GM08714 (cell line): ENCODE measurements at regions not wholly inside any gene's neighbourhood (a gene's known extent, or its start where the extent isn't known, plus 50 kb on each side); places are given as distances from the start of the nearest gene placed in this dataset.

Experiments
- H3K4me3 ChIP-seq: fragments of 200-500 bp; sonication (Bioruptor generic); 2 replicates; pipeline ENCODE4 v1.5.1; 2014; ENCODE audit warnings: mild to moderate bottlenecking, low read length, inconsistent platforms
- ZNF274 ChIP-seq: IDR thresholded peaks from 2 replicates; pipeline ENCODE4 v1.6.1; 2012; ENCODE audit warnings: mild to moderate bottlenecking, low read depth, low read length

- TF ChIP-seq ZNF274: no peak
- no peak overlapping the region for H3K4me3 ChIP-seq
Measured at GRCh38 chr2:41943159-41943558, 104.7 kb upstream of the PKDCC start.

- TF ChIP-seq ZNF274: no peak
- no peak overlapping the region for H3K4me3 ChIP-seq
Measured at GRCh38 chr2:41944220-41944880, 103.5 kb upstream of the PKDCC start.

GRCh38 chr2:41947701-41948396, 100.0 kb upstream of the PKDCC start:
- no peak for TF ChIP-seq ZNF274
- no peak overlapping the region for H3K4me3 ChIP-seq

GRCh38 chr2:41948397-41948763, 99.4 kb upstream of the PKDCC start:
- TF ChIP-seq ZNF274: no peak
- no peak overlapping the region for H3K4me3 ChIP-seq

GRCh38 chr2:41949091-41949882, 98.5 kb upstream of the PKDCC start:
- H3K4me3 ChIP-seq: no peak overlapping the region
- TF ChIP-seq ZNF274: no peak

GRCh38 chr2:41949883-41950665, 97.7 kb upstream of the PKDCC start:
- no peak for TF ChIP-seq ZNF274

GRCh38 chr2:41950666-41950960, 97.2 kb upstream of the PKDCC start:
- no peak overlapping the region for H3K4me3 ChIP-seq
- TF ChIP-seq ZNF274: no peak

More at GRCh38 chr2:41949883-41950665, 97.7 kb upstream of the PKDCC start:
- no peak overlapping the region for H3K4me3 ChIP-seq

GRCh38 chr2:41954304-41955291, 93.2 kb upstream of the PKDCC start:
- TF ChIP-seq ZNF274: no peak

GRCh38 chr2:41955316-41956043, 92.3 kb upstream of the PKDCC start:
- H3K4me3 ChIP-seq: no peak overlapping the region
- TF ChIP-seq ZNF274: no peak

More at GRCh38 chr2:41954304-41955291, 93.2 kb upstream of the PKDCC start:
- no peak overlapping the region for H3K4me3 ChIP-seq

GRCh38 chr2:41957431-41957830, 90.4 kb upstream of the PKDCC start:
- no peak for TF ChIP-seq ZNF274
- no peak overlapping the region for H3K4me3 ChIP-seq

- H3K4me3 ChIP-seq: no peak overlapping the region
- TF ChIP-seq ZNF274: no peak
Measured at GRCh38 chr2:41958251-41958650, 89.6 kb upstream of the PKDCC start.

GRCh38 chr2:41958775-41959174, 89.0 kb upstream of the PKDCC start:
- no peak overlapping the region for H3K4me3 ChIP-seq
- no peak for TF ChIP-seq ZNF274
